Bronchial epithelial cell (primary cell): ENCODE measurements at regions not wholly inside any gene's neighbourhood (a gene's known extent, or its start where the extent isn't known, plus 50 kb on each side); places are given as distances from the start of the nearest gene placed in this dataset.

Experiments
- DNase-seq: peaks from one replicate; pipeline ENCODE4 v3.0.0-alpha.2; 2010; ENCODE audit warnings: low read depth
- FAIRE-seq: peaks from 2 replicates; lab custom pipeline; 2011; peaks lifted over from hg19 to GRCh38; lab: Jason Lieb, UNC
- H3K27me3 ChIP-seq: 2 replicates; pipeline ENCODE4 v1.5.1; 2011; ENCODE audit warnings: low read length; ENCODE audit not compliant: control insufficient read depth, insufficient read depth
- H3K36me3 ChIP-seq: 2 replicates; pipeline ENCODE4 v1.5.1; 2011; ENCODE audit warnings: low read length; ENCODE audit not compliant: control insufficient read depth, insufficient read depth
- H3K4me3 ChIP-seq: 2 replicates; pipeline ENCODE4 v1.5.1; 2011; ENCODE audit warnings: mild to moderate bottlenecking, low read depth, low read length, control low read depth
- CTCF ChIP-seq: IDR thresholded peaks from 2 replicates; pipeline ENCODE4 v1.5.1; 2011; ENCODE audit warnings: mild to moderate bottlenecking, moderate library complexity, low read length, control low read depth, inconsistent platforms; ENCODE audit not compliant: insufficient read depth, severe bottlenecking

DNA sequence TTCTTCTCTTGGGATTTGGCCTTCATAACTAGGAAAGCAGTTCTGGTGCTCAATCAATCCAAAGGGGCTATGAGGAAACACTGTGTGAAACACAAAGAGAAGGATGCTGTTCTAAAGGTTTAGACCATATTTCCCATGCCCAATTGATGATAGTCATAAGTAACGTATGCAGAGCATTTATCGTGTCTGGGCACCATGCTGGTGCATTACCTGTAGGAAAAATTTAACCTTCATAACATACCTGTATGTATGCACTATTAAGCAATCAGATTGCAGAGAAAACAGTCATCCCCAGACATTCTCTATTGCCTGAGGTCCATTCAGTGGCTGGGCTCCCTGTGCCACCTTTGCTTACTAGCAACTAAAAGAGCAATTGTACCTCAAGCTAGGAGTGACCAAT is 381.4 kb downstream of the PLPP3 start:
- DNase-seq: peak; percentile 8
- Histone ChIP-seq H3K27me3 (peaks cover 2% of the 10 kb centered on the region), H3K36me3 (no peaks in the 10 kb centered on the region), H3K4me3 (no peak overlapping the region)
- no peak for FAIRE-seq
- TF ChIP-seq CTCF: no peak

GRCh38 chr1:56196839-56197238 is 382.5 kb downstream of the PLPP3 start:
- TF ChIP-seq CTCF: no peak
- DNase-seq: no peak
- no peak overlapping the region for H3K4me3 ChIP-seq
- no peaks in the 10 kb centered on the region for H3K27me3 ChIP-seq
- no peaks in the 10 kb centered on the region for H3K36me3 ChIP-seq
- no peak for FAIRE-seq

GRCh38 chr1:56194701-56195300 is 384.6 kb downstream of the PLPP3 start:
- H3K27me3 ChIP-seq: no peaks in the 10 kb centered on the region
- no peak for DNase-seq
- no peak overlapping the region for H3K4me3 ChIP-seq
- no peaks in the 10 kb centered on the region for H3K36me3 ChIP-seq
- no peak for TF ChIP-seq CTCF
- FAIRE-seq: no peak

DNA sequence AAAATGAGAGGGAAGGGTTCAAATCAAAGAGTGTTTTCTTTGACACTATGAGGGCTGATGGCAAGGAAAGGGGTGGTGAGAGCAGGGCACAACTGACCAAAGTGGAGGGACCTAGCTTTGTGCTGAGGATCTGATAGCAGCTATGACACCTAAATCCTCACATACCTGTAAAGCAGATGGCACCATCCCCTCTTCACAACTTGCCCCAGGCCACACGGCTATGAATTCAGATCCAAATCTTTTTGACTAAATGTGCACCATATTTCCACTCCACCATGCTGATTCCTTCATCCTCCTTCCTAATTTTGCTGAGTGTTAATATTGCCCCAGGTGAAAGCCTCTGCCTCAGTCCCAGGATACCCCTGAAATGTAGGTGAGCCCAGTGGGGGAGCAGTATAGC is 385.7 kb downstream of the PLPP3 start:
- no peaks in the 10 kb centered on the region for H3K36me3 ChIP-seq
- DNase-seq (no peak), FAIRE-seq (no peak)
- H3K4me3 ChIP-seq: no peak overlapping the region
- no peaks in the 10 kb centered on the region for H3K27me3 ChIP-seq
- no peak for TF ChIP-seq CTCF

DNA sequence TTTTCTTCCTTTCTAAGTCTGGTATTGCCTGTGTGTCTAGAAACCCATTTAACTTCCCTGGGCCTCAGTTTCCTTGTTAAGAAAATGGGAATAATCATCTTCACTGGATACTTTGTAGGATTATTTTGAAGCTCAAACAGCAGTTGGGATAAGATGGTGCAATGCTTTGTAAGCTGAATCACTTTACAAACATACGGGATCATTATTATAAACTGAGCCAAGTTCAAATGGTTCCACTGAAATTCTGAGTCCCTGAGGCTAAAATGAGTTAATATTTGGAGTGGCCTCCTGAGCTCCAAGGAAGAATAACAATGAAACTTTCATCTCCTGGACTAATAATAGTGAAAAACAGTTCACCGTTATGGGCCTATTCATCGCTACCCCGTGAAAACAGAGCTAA is 388.0 kb downstream of the PLPP3 start:
- no peak for TF ChIP-seq CTCF
- H3K4me3 ChIP-seq: no peak overlapping the region
- FAIRE-seq (no peak), DNase-seq (peak; percentile 32)
- no peaks in the 10 kb centered on the region for H3K36me3 ChIP-seq
- no peaks in the 10 kb centered on the region for H3K27me3 ChIP-seq

DNA sequence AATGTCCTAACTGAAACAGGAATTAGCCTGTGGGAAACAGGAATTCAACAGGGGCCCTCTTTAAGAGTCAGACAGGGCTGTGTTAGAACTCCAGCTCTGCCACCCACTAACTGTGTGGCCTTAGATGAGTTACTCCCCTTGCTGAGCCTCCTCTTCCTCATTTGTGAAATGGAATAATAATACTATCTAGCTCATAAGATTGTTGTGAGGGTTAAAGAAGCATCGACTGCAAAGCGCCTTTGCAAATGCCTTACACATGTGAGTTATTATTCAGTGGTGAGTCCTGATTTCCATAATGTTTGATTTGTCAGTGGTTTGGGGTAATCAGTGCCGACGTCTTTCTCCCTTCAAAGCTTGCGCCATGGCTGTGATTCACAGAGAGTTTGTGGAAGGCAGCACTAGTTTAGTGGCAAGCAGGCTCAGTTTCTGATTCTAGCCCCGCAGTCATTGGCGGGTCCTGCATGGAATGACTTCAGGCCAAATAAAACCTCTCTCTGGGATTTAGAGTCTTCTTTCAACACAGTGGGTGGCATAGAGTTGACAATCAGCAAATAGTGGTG is 388.5 kb downstream of the PLPP3 start:
- no peak overlapping the region for H3K4me3 ChIP-seq
- no peaks in the 10 kb centered on the region for H3K27me3 ChIP-seq
- no peak for TF ChIP-seq CTCF
- FAIRE-seq (no peak), DNase-seq (no peak)
- H3K36me3 ChIP-seq: no peaks in the 10 kb centered on the region
